H9 (cell line): ENCODE measurements at regions not wholly inside any gene's neighbourhood (a gene's known extent, or its start where the extent isn't known, plus 50 kb on each side); places are given as distances from the start of the nearest gene placed in this dataset.

Source experiments
- DNase-seq: peaks from one replicate; pipeline ENCODE4 v3.0.0-alpha.2; 2017
- H2AFZ ChIP-seq: one replicate; pipeline ENCODE4 v1.6.1; 2013; ENCODE audit warnings: mild to moderate bottlenecking, low read length, control low read depth, moderate library complexity
- H2AK5ac ChIP-seq: 2 replicates; pipeline ENCODE4 v1.6.1; 2013; ENCODE audit warnings: low read length, control low read depth, mixed read lengths; ENCODE audit not compliant: insufficient read length
- H2BK120ac ChIP-seq: one replicate; pipeline ENCODE4 v1.6.1; 2013; ENCODE audit warnings: low read depth, mild to moderate bottlenecking, low read length, control low read depth, inconsistent platforms; ENCODE audit not compliant: poor library complexity, severe bottlenecking
- H2BK12ac ChIP-seq: 2 replicates; pipeline ENCODE4 v1.6.1; 2013; ENCODE audit warnings: low read length, control low read depth, mixed read lengths, low read depth; ENCODE audit not compliant: insufficient read length
- H2BK15ac ChIP-seq: 2 replicates; pipeline ENCODE4 v1.6.1; 2013; ENCODE audit warnings: low read depth, low read length, control low read depth
- H2BK20ac ChIP-seq: one replicate; pipeline ENCODE4 v1.6.1; 2013; ENCODE audit warnings: low read depth, mild to moderate bottlenecking, low read length, control low read depth, inconsistent platforms; ENCODE audit not compliant: poor library complexity, severe bottlenecking
- H2BK5ac ChIP-seq: 2 replicates; pipeline ENCODE4 v1.6.1; 2013; ENCODE audit warnings: low read length, control low read depth, mixed read lengths; ENCODE audit not compliant: insufficient read length
- H3K14ac ChIP-seq: 2 replicates; pipeline ENCODE4 v1.6.1; 2013; ENCODE audit warnings: low read length, control low read depth; ENCODE audit not compliant: insufficient read depth
- H3K18ac ChIP-seq: 2 replicates; pipeline ENCODE4 v1.6.1; 2013; ENCODE audit warnings: low read depth, mild to moderate bottlenecking, mixed read lengths, low read length, control low read depth; ENCODE audit not compliant: insufficient read length
- H3K23ac ChIP-seq: 2 replicates; pipeline ENCODE4 v1.6.1; 2013; ENCODE audit warnings: low read length, control low read depth, mixed read lengths, low read depth; ENCODE audit not compliant: insufficient read length
- H3K23me2 ChIP-seq: 2 replicates; pipeline ENCODE4 v1.6.1; 2013; ENCODE audit warnings: low read depth, mild to moderate bottlenecking, mixed read lengths, low read length, control low read depth; ENCODE audit not compliant: insufficient read length, poor library complexity, severe bottlenecking
- H3K27ac ChIP-seq: 2 replicates; pipeline ENCODE4 v1.5.1; 2013; ENCODE audit warnings: low read length, control low read depth, mixed read lengths, low read depth; ENCODE audit not compliant: insufficient read length
- H3K27me3 ChIP-seq: 2 replicates; pipeline ENCODE4 v1.6.1; 2013; ENCODE audit warnings: low read length, control low read depth, inconsistent platforms; ENCODE audit not compliant: insufficient read depth
- H3K4ac ChIP-seq: 2 replicates; pipeline ENCODE4 v1.6.1; 2013; ENCODE audit warnings: low read depth, mild to moderate bottlenecking, control low read depth, inconsistent platforms, low read length, moderate library complexity
- H3K4me1 ChIP-seq: 2 replicates; pipeline ENCODE4 v1.6.1; 2013; ENCODE audit warnings: low read length, control low read depth, inconsistent platforms; ENCODE audit not compliant: insufficient read depth
- H3K4me2 ChIP-seq: 2 replicates; pipeline ENCODE4 v1.6.1; 2013; ENCODE audit warnings: low read length, control low read depth, mixed read lengths; ENCODE audit not compliant: insufficient read length, insufficient read depth
- H3K56ac ChIP-seq: 2 replicates; pipeline ENCODE4 v1.6.1; 2013; ENCODE audit warnings: low read depth, mild to moderate bottlenecking, mixed read lengths, low read length, control low read depth; ENCODE audit not compliant: insufficient read length
- H3K79me1 ChIP-seq: 2 replicates; pipeline ENCODE4 v1.6.1; 2013; ENCODE audit warnings: low read depth, mild to moderate bottlenecking, moderate library complexity, low read length, control low read depth, inconsistent platforms; ENCODE audit not compliant: insufficient read depth, poor library complexity, severe bottlenecking
- H3K79me2 ChIP-seq: 2 replicates; pipeline ENCODE4 v1.6.1; 2013; ENCODE audit warnings: low read length, control low read depth, inconsistent platforms; ENCODE audit not compliant: insufficient read depth
- H3K9ac ChIP-seq: 2 replicates; pipeline ENCODE4 v1.6.1; 2013; ENCODE audit warnings: low read length, control low read depth, mixed read lengths; ENCODE audit not compliant: insufficient read length; ENCODE audit errors: extremely low read depth
- H3K9me3 ChIP-seq: one replicate; pipeline ENCODE4 v1.6.1; 2013; ENCODE audit warnings: low read depth, low read length, inconsistent platforms; ENCODE audit not compliant: control insufficient read depth
- H3T11ph ChIP-seq: one replicate; pipeline ENCODE4 v1.6.1; 2013; ENCODE audit warnings: mild to moderate bottlenecking, low read length, control low read depth, inconsistent platforms
- H4K20me1 ChIP-seq: one replicate; pipeline ENCODE4 v1.6.1; 2013; ENCODE audit not compliant: control insufficient read depth, insufficient read length, insufficient read depth
- H4K5ac ChIP-seq: 2 replicates; pipeline ENCODE4 v1.6.1; 2013; ENCODE audit warnings: low read depth, mild to moderate bottlenecking, mixed read lengths, low read length, control low read depth; ENCODE audit not compliant: insufficient read length
- H4K8ac ChIP-seq: replicated peaks from 2 replicates; pipeline ENCODE4 v1.6.1; 2013; ENCODE audit warnings: low read length, control low read depth, mixed read lengths, low read depth; ENCODE audit not compliant: insufficient read length
- H4K91ac ChIP-seq: 2 replicates; pipeline ENCODE4 v1.6.1; 2013; ENCODE audit warnings: low read depth, mild to moderate bottlenecking, moderate library complexity, mixed read lengths, low read length, control low read depth; ENCODE audit not compliant: insufficient read length
- H3K27ac Mint-ChIP-seq, 3 experiments: 2 replicates in 2 of 3; 3 replicates in 1 of 3; pipeline ENCODE4 v1.8.0; 2020 to 2021; ENCODE audit warnings: mixed read lengths in 3 of 3, mild to moderate bottlenecking in 1 of 3, moderate library complexity in 1 of 3
- H3K27me3 Mint-ChIP-seq: 2 replicates; pipeline ENCODE4 v1.8.0; 2021; ENCODE audit warnings: low read depth, mild to moderate bottlenecking, moderate library complexity, mixed read lengths
- H3K36me3 Mint-ChIP-seq, 3 experiments: 2 replicates in 2 of 3; 3 replicates in 1 of 3; pipeline ENCODE4 v1.8.0; 2020 to 2021; ENCODE audit warnings: low read depth in 3 of 3, mixed read lengths in 3 of 3; ENCODE audit not compliant: insufficient read depth in 1 of 3
- H3K4me1 Mint-ChIP-seq, 2 experiments: 2 replicates each; pipeline ENCODE4 v1.8.0; 2020; ENCODE audit warnings: mixed read lengths in 2 of 2
- H3K4me3 Mint-ChIP-seq, 2 experiments: 2 replicates in 1 of 2; 3 replicates in 1 of 2; pipeline ENCODE4 v1.8.0; 2020 to 2021; ENCODE audit warnings: mild to moderate bottlenecking in 2 of 2, mixed read lengths in 2 of 2, moderate library complexity in 1 of 2
- H3K9me3 Mint-ChIP-seq, 2 experiments: 2 replicates in 1 of 2; 3 replicates in 1 of 2; pipeline ENCODE4 v1.8.0; 2020; ENCODE audit warnings: mild to moderate bottlenecking in 2 of 2, mixed read lengths in 2 of 2, moderate library complexity in 1 of 2
- CTCF ChIP-seq: fragments of 200-600 bp; sonication (generic); conservative IDR thresholded peaks from 3 replicates; pipeline ENCODE4 v1.8.0; 2021; ENCODE audit warnings: antibody characterized with exemption, mild to moderate bottlenecking
- WGBS: extraction: QIAGEN DNeasy Blood & Tissue Kit; methylation state at CpG from one replicate; pipeline ENCODE4 v1.1.7; 2013; ENCODE audit warnings: missing lambda C conversion rate, low lambda C conversion rate, mixed read lengths; ENCODE audit not compliant: insufficient read length; ENCODE audit errors: extremely low coverage; 5-methylcytosine and 5-hydroxymethylcytosine counted together

GRCh38 chr13:68386808-68387207 lies 1156.7 kb upstream of the PCDH9 start:
- Histone ChIP-seq H3K4me1 (no peaks in the 10 kb centered on the region), H3T11ph (no peak overlapping the region), H3K23me2 (no peaks in the 10 kb centered on the region), H2AK5ac (no peak overlapping the region), H3K18ac (no peak overlapping the region), H2BK20ac (no peak overlapping the region), H2BK5ac (no peak overlapping the region), H4K5ac (no peak overlapping the region), H3K56ac (no peak overlapping the region), H3K4me2 (no peak overlapping the region), H3K9me3 (no peaks in the 10 kb centered on the region), H2BK12ac (no peak overlapping the region), H2AFZ (no peak overlapping the region), H3K4ac (no peak overlapping the region), H3K14ac (no peak overlapping the region), H4K91ac (no peak overlapping the region), H2BK120ac (no peak overlapping the region), H3K79me1 (no peaks in the 10 kb centered on the region), H4K20me1 (no peaks in the 10 kb centered on the region), H3K9ac (no peak overlapping the region), H3K27ac (no peak overlapping the region), H3K27me3 (no peaks in the 10 kb centered on the region), H4K8ac (no peak overlapping the region), H3K23ac (no peak overlapping the region), H3K79me2 (no peaks in the 10 kb centered on the region), H2BK15ac (no peak overlapping the region)
- no CpG with 5 or more reads among the region's 3 CpGs for WGBS
- H3K27me3 Mint-ChIP-seq: no peaks in the 10 kb centered on the region
- H3K4me3 Mint-ChIP-seq: no peak overlapping the region
- TF ChIP-seq CTCF: no peak
- no peaks in the 10 kb centered on the region for H3K36me3 Mint-ChIP-seq
- no peak overlapping the region for H3K27ac Mint-ChIP-seq
- DNase-seq: no peak
- H3K9me3 Mint-ChIP-seq: peaks cover 0 to 3% of the 10 kb centered on the region in 2 experiments; a peak in 3 of 5 replicates
- no peaks in the 10 kb centered on the region for H3K4me1 Mint-ChIP-seq
